GM12892 (cell line): ENCODE measurements at regions not wholly inside any gene's neighbourhood (a gene's known extent, or its start where the extent isn't known, plus 50 kb on each side); places are given as distances from the start of the nearest gene placed in this dataset.

ENCODE experiments used
- POLR2A ChIP-seq: IDR thresholded peaks from 2 replicates; pipeline ENCODE4 v1.6.1; 2011; ENCODE audit warnings: low read depth, low read length, control low read depth
- POLR2AphosphoS5 ChIP-seq: IDR thresholded peaks from 2 replicates; pipeline ENCODE4 v1.6.1; 2011; ENCODE audit warnings: low read depth, low read length, control low read depth
- TAF1 ChIP-seq: IDR thresholded peaks from 2 replicates; pipeline ENCODE4 v1.6.1; 2011; ENCODE audit warnings: low read depth, mild to moderate bottlenecking, control low read depth, low read length, borderline replicate concordance

- TF ChIP-seq POLR2A (no peak), TAF1 (no peak), POLR2AphosphoS5 (no peak)
Observed at GRCh38 chr7:46685051-46685450, 764.0 kb upstream of the IGFBP3 start.
